Breast epithelium (tissue), 4 donors: ENCODE measurements at regions not wholly inside any gene's neighbourhood (a gene's known extent, or its start where the extent isn't known, plus 50 kb on each side); places are given as distances from the start of the nearest gene placed in this dataset.

Experiments
- DNase-seq, 2 donors: peaks; one replicate each; pipeline ENCODE4 v3.0.0-alpha.2; 2019; ENCODE audit warnings: low spot score in 2 of 2
- H3K27ac ChIP-seq, 2 donors: fragments of 200-600 bp; sonication (generic) in 1 of 2; one replicate each; pipeline ENCODE4 v1.5.1; 2016 to 2019; ENCODE audit warnings: mild to moderate bottlenecking in 1 of 2
- H3K27me3 ChIP-seq, 2 donors: fragments of 200-600 bp; sonication (generic) in 1 of 2; one replicate each; pipeline versions ENCODE4 v1.5.1 to v1.6.0; 2017 to 2019; ENCODE audit warnings: control low read depth in 1 of 2, mild to moderate bottlenecking in 1 of 2
- H3K36me3 ChIP-seq: fragments of 200-600 bp; one replicate; pipeline ENCODE4 v1.5.1; 2019
- H3K4me1 ChIP-seq, 2 donors: fragments of 200-600 bp; sonication (generic); one replicate each; pipeline ENCODE4 v1.5.1; 2016 to 2019; ENCODE audit warnings: control low read depth in 1 of 2
- H3K4me3 ChIP-seq, 3 donors: fragments of 200-600 bp; sonication (generic); 1 replicate in 2 of 3; 2 replicates in 1 of 3; pipeline ENCODE4 v1.5.1; 2016 to 2019; ENCODE audit warnings: mild to moderate bottlenecking in 3 of 3, moderate library complexity in 2 of 3
- H3K9me3 ChIP-seq, 2 donors: fragments of 200-600 bp; sonication (generic) in 1 of 2; one replicate each; pipeline ENCODE4 v1.5.1; 2016 to 2019; ENCODE audit warnings: control low read depth in 1 of 2
- POLR2A ChIP-seq: fragments of 450-650 bp; IDR thresholded peaks from one replicate; pipeline ENCODE4 v1.6.1; 2016; ENCODE audit warnings: antibody characterized with exemption, mild to moderate bottlenecking, moderate library complexity
- POLR2AphosphoS5 ChIP-seq, 3 donors: sonication (generic); formaldehyde crosslinking; IDR thresholded peaks; one replicate each; pipeline ENCODE4 v1.6.1; 2017; ENCODE audit warnings: antibody characterized with exemption in 3 of 3
- intact Hi-C: fragments of 100-400 bp; cut with DNase I; formaldehyde crosslinking; loops from one replicate; pipeline ENCODE4 v1.15.1; 2023; ENCODE audit warnings: low total_unique reads
- TF ChIP-seq, protein P1 (sequence below), 3 donors: fragments of 450-650 bp; IDR thresholded peaks; one replicate each; pipeline ENCODE4 v1.5.1; 2016 to 2017; ENCODE audit warnings: antibody characterized with exemption in 3 of 3, mild to moderate bottlenecking in 3 of 3, moderate library complexity in 3 of 3

DNA sequence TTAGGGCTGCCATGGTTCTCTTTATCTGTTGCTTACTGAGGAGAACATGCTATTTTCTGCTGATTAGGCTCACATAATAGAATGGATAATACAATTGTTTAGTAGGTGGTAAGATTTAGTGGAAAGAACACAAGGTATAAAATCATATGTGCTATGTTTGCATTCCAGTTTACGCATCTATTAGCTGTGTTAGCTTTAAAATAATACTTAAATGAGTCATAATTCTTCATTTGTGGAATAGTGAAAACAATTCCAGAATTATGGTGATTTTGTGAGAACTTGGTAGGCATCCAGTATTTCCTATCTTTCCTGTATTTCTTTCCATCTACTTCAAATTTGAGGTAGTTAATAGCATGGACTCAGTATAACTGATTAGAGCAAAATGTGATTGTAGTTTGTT is 1585.5 kb upstream of the LRRTM3 start:
- no peaks in the 10 kb centered on the region for H3K36me3 ChIP-seq
- intact Hi-C loops: no loop called here

DNA sequence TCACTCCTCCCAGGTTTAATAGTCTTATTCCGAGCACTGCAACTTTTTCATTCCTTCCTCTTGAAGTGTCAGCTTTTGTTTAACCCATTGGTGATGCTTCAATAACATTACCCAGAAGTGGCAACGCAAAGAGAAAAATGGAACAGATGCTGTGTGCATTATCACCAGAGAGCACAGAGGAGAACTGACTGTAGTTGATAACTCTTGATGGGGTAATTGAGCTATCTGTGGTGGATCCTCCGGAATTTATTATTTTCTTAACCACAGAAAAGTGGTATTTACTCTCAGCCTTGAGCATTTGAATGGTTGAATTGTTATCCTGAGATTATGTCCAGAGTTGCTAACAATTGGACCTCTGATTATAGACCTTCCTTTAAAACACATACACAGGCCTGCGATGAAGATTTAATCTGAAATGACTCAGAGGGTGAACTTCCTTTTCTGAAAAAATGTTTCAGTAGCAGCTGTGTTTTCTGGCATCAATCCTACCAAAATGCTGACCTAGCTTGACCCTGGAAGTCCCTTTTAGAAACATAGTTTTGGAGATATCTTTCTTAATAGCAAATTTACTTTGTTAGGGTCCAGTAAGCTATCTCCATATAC is 1584.4 kb upstream of the LRRTM3 start:
- H3K9me3 ChIP-seq: no peaks in the 10 kb centered on the region
- H3K4me1 ChIP-seq: no peaks in the 10 kb centered on the region
- TF ChIP-seq POLR2AphosphoS5 (IDR thresholded peaks at IDR 0.05) (no peak), POLR2A (no peak)
- TF ChIP-seq, protein P1, sequence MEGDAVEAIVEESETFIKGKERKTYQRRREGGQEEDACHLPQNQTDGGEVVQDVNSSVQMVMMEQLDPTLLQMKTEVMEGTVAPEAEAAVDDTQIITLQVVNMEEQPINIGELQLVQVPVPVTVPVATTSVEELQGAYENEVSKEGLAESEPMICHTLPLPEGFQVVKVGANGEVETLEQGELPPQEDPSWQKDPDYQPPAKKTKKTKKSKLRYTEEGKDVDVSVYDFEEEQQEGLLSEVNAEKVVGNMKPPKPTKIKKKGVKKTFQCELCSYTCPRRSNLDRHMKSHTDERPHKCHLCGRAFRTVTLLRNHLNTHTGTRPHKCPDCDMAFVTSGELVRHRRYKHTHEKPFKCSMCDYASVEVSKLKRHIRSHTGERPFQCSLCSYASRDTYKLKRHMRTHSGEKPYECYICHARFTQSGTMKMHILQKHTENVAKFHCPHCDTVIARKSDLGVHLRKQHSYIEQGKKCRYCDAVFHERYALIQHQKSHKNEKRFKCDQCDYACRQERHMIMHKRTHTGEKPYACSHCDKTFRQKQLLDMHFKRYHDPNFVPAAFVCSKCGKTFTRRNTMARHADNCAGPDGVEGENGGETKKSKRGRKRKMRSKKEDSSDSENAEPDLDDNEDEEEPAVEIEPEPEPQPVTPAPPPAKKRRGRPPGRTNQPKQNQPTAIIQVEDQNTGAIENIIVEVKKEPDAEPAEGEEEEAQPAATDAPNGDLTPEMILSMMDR (IDR thresholded peaks at IDR 0.05): no peak
- no peak for DNase-seq
- no peak overlapping the region for H3K4me3 ChIP-seq
- intact Hi-C loops: no loop called here
- H3K27me3 ChIP-seq: no peaks in the 10 kb centered on the region
- no peak overlapping the region for H3K27ac ChIP-seq
- no peaks in the 10 kb centered on the region for H3K36me3 ChIP-seq

More for the DNA sequence above, 1585.5 kb upstream of the LRRTM3 start:
- TF ChIP-seq POLR2A (no peak), POLR2AphosphoS5 (IDR thresholded peaks at IDR 0.05) (no peak)
- TF ChIP-seq, protein P1 (IDR thresholded peaks at IDR 0.05): no peak
- no peak overlapping the region for H3K27ac ChIP-seq
- no peak overlapping the region for H3K4me3 ChIP-seq
- no peaks in the 10 kb centered on the region for H3K4me1 ChIP-seq
- no peaks in the 10 kb centered on the region for H3K9me3 ChIP-seq
- no peak for DNase-seq
- H3K27me3 ChIP-seq: no peaks in the 10 kb centered on the region

DNA sequence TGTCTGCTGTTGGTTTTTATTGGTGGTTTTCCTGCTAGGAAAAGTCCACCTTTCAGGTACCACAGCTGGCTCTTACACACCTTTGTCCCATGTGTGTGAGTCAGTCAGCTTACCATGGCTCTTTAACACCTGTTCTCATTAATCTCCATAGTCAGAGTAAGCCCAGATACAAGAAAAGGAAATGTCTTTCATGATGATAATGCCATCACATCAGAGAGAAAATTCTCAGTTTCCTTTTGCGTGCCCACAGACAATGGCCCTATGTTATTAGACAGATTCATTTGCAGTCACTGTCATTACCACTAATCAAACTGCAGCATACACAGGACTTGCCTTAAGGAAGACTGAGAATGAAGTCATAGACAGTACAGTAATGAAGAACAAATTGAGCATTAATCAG is 1583.6 kb upstream of the LRRTM3 start:
- Histone ChIP-seq H3K4me3 (no peak overlapping the region), H3K27ac (no peak overlapping the region), H3K36me3 (no peaks in the 10 kb centered on the region), H3K9me3 (no peaks in the 10 kb centered on the region), H3K4me1 (no peaks in the 10 kb centered on the region), H3K27me3 (no peaks in the 10 kb centered on the region)
- no peak for DNase-seq
- intact Hi-C loops: no loop called here
- TF ChIP-seq POLR2AphosphoS5 (IDR thresholded peaks at IDR 0.05): no peak
- TF ChIP-seq, protein P1 (IDR thresholded peaks at IDR 0.05): no peak
- TF ChIP-seq POLR2A: no peak

DNA sequence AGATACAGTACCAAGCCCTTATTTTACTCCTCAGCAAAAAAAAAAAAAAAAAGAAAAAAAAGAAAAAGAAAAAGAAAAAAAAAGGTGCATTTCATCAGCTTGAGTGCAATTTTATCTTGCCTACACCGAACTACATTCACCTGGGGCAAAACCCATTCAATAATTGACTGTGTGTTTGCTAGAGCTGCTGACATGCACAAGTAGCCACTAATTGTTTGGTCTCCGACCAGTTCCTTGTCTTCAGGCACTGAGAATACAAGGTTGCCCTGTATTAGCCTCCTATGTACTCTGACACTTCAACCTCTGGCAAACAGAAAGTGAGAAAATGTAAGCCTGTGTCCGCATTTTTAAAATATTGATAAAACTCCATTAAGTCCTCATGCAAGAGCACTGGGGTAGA is 1579.4 kb upstream of the LRRTM3 start:
- H3K4me1 ChIP-seq: no peaks in the 10 kb centered on the region
- no peaks in the 10 kb centered on the region for H3K36me3 ChIP-seq
- H3K27ac ChIP-seq: no peak overlapping the region
- H3K27me3 ChIP-seq: no peaks in the 10 kb centered on the region
- intact Hi-C loops: no loop called here
- DNase-seq: no peak
- no peaks in the 10 kb centered on the region for H3K9me3 ChIP-seq
- TF ChIP-seq POLR2AphosphoS5 (IDR thresholded peaks at IDR 0.05) (no peak), POLR2A (no peak)
- TF ChIP-seq, protein P1 (IDR thresholded peaks at IDR 0.05): no peak
- H3K4me3 ChIP-seq: no peak overlapping the region

DNA sequence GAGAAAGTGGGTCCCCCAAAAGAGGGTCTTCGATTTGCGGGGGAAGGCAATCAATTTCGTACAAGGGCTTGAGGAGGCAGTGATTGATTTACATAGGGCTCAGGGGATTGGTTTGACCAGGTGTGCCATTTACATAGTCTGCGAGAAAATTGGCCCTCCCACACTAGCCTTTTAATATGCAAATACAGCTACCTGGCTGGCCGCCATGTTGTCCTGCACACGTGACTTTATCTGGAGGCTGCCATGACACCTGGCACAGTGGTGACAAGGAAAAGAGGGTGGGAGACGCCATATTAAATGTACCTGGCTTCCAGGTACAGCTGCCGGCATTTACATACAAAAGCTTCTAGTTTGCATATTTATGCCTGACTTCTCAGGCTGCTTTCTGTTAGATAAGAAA is 1577.2 kb upstream of the LRRTM3 start:
- Histone ChIP-seq H3K27ac (no peak overlapping the region), H3K9me3 (no peaks in the 10 kb centered on the region), H3K27me3 (no peaks in the 10 kb centered on the region), H3K4me1 (no peaks in the 10 kb centered on the region), H3K36me3 (no peaks in the 10 kb centered on the region), H3K4me3 (no peak overlapping the region)
- intact Hi-C loops: no loop called here
- no peak for DNase-seq
- no peak for TF ChIP-seq POLR2A
- TF ChIP-seq, protein P1 (IDR thresholded peaks at IDR 0.05): no peak
- TF ChIP-seq POLR2AphosphoS5 (IDR thresholded peaks at IDR 0.05): no peak
